NCI-H2171 treated with DMSO at 0.1 percent for 48 hours (cell line): ENCODE measurements at regions not wholly inside any gene's neighbourhood (a gene's known extent, or its start where the extent isn't known, plus 50 kb on each side); places are given as distances from the start of the nearest gene placed in this dataset.
"Not testable (repeated sequence)": the region's sequence is repeated elsewhere in the genome, so short reads cannot be mapped to it uniquely, and the experiment has no call there.

Experiments used
- DNase-seq: peaks from one replicate; lab custom pipeline; 2025; lab: John Stamatoyannopoulos, UW

GRCh38 chr7:14967376-14967775, 64.8 kb upstream of the DGKB start:
- not testable (repeated sequence) for DNase-seq

- DNase-seq, result no peak
Observed at GRCh38 chr7:14962778-14963177, 60.2 kb upstream of the DGKB start.

GRCh38 chr7:14960721-14961120, 58.2 kb upstream of the DGKB start:
- DNase-seq, result no peak

- DNase-seq, result no peak
Observed at GRCh38 chr7:14959339-14959738, 56.8 kb upstream of the DGKB start.

- DNase-seq, result no peak
Observed at GRCh38 chr7:14954035-14954434, 51.5 kb upstream of the DGKB start.
